Mucosa of stomach (tissue), 1 donor: ENCODE measurements at regions not wholly inside any gene's neighbourhood (a gene's known extent, or its start where the extent isn't known, plus 50 kb on each side); places are given as distances from the start of the nearest gene placed in this dataset.

ENCODE experiments used
- H3K27me3 ChIP-seq: one replicate; pipeline ENCODE4 v1.7.0; 2013; ENCODE audit warnings: mild to moderate bottlenecking, low read length; ENCODE audit not compliant: control insufficient read depth, insufficient read depth
- H3K36me3 ChIP-seq: one replicate; pipeline ENCODE4 v1.7.0; 2013; ENCODE audit warnings: low read length; ENCODE audit not compliant: control insufficient read depth, insufficient read depth
- H3K4me1 ChIP-seq: one replicate; pipeline ENCODE4 v1.7.0; 2013; ENCODE audit warnings: mild to moderate bottlenecking, low read length; ENCODE audit not compliant: control insufficient read depth, insufficient read depth
- H3K4me3 ChIP-seq: one replicate; pipeline ENCODE4 v1.7.0; 2013; ENCODE audit warnings: low read length
- H3K9ac ChIP-seq: one replicate; pipeline ENCODE4 v1.7.0; 2013; ENCODE audit warnings: mild to moderate bottlenecking, low read length, moderate library complexity
- H3K9me3 ChIP-seq: one replicate; pipeline ENCODE4 v1.7.0; 2013; ENCODE audit warnings: mild to moderate bottlenecking, low read length, moderate library complexity; ENCODE audit not compliant: control insufficient read depth
- donor health status: Pancreatic carcinoma.

DNA sequence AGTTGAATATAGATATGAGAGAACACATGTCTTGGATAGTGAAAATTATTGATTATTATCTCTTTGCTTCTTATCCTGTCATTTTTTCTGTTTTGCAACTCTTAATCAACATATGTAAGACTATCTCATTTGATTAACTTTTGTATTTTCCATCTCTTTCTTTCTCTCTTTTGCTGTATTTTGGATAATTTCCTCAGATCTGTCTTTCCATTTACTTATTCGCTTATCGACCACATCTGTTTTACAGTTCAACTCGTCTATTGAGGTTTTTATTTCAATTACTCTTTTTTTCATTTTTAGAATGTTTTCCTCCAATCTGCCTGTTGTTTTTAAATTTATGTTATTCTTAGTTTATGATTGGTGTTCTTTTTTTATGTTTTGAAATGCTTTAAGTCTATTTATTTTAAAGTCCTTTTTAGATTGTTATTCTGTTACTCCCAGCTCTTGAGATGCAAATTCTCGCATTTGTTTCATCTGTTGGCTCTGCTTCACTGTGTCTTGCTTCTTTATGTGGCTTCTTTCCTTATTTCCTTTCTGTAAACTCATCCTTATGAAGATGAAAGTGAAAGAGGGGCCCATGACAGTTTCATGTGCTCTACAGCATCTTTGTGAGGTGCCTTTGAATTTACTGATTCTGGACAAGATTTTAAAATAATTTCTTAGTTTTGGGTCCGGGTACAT lies 87.8 kb upstream of the IRX5 start:
- Histone ChIP-seq H3K36me3 (no peaks in the 10 kb centered on the region), H3K9me3 (no peaks in the 10 kb centered on the region), H3K27me3 (no peaks in the 10 kb centered on the region), H3K4me1 (peaks cover 4% of the 10 kb centered on the region), H3K4me3 (no peak overlapping the region), H3K9ac (no peak overlapping the region)

DNA sequence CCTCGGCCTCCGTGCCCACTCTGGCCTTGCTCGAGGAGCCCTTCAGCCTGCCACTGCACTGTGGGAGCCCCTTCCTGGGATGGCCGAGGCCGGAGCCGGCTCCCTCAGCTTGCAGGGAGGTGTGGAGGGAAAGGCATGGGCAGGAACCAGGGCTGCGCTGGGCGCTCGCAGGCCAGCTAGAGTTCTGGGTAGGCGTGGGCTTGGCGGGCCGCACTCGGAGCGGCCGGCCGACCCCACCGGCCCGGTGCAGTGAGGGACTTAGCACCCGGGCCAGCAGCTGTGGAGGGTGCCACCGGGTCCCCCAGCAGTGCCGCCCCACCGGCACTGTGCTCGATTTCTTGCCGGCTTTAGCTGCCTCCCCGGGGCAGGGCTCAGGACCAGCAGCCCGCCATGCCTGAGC lies 101.0 kb upstream of the IRX5 start:
- Histone ChIP-seq H3K27me3 (no peaks in the 10 kb centered on the region), H3K9ac (no peak overlapping the region), H3K9me3 (no peaks in the 10 kb centered on the region), H3K4me3 (no peak overlapping the region), H3K4me1 (no peaks in the 10 kb centered on the region), H3K36me3 (no peaks in the 10 kb centered on the region)

DNA sequence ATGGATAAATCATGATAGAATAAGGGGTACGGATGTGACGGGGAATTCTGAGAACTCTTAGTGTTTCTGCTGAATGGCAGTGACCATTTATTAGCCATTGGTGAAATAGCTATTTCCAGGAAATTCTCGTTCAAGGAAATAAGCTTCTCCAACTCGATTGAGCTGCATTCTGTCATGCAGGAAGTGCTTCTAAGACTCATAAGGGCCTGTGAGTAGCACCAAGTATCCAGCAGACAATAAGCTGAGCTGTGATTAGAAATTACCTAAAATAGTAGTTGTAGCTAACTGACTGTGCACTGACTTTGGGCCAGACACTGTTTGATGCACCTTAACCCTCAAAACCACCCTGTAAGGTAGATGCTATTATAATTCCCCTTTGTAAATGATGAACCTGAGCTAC lies 107.8 kb upstream of the IRX5 start:
- Histone ChIP-seq H3K9me3 (no peaks in the 10 kb centered on the region), H3K36me3 (no peaks in the 10 kb centered on the region), H3K4me1 (no peaks in the 10 kb centered on the region), H3K9ac (no peak overlapping the region), H3K4me3 (no peak overlapping the region), H3K27me3 (no peaks in the 10 kb centered on the region)

DNA sequence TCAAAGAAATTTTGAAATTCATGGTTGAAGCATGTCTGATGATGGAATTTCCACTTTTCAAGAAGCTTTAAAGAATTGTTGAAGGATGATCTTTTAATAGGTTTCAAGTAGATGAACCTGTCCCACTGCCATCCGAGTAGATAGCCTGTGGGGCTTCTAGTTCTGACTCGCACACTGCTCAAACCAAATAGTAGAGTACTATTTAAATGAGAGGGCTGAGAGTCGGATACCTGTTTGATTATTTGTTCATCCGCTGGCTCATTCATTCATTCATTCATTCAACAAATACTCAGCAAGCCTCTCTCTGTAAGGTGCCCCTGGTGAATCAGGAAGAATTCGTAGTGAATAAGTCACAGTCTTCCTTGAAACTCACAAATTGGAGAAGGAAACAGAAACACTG lies 108.2 kb upstream of the IRX5 start:
- Histone ChIP-seq H3K27me3 (no peaks in the 10 kb centered on the region), H3K9me3 (no peaks in the 10 kb centered on the region), H3K4me1 (no peaks in the 10 kb centered on the region), H3K36me3 (no peaks in the 10 kb centered on the region), H3K9ac (no peak overlapping the region), H3K4me3 (no peak overlapping the region)

DNA sequence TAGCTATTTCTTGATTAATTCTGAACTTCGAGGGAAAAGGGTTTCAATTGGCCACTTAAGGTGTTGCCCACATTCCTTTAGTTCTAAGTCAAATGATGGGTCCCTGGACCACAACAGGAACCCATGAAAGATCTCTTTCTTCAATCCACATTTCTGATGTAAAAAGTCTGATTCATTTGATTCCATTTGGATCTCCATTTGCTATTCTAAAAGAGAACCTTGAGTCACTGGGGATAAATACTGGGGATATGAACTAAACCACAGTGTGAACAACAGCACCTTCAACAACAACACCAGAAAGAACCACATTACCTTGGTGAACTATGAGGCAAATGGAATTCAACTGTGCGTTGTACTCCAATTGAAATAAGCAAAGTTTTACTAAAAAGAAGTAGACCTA lies 108.9 kb upstream of the IRX5 start:
- no peak overlapping the region for H3K9ac ChIP-seq
- H3K4me3 ChIP-seq, result no peak overlapping the region

DNA sequence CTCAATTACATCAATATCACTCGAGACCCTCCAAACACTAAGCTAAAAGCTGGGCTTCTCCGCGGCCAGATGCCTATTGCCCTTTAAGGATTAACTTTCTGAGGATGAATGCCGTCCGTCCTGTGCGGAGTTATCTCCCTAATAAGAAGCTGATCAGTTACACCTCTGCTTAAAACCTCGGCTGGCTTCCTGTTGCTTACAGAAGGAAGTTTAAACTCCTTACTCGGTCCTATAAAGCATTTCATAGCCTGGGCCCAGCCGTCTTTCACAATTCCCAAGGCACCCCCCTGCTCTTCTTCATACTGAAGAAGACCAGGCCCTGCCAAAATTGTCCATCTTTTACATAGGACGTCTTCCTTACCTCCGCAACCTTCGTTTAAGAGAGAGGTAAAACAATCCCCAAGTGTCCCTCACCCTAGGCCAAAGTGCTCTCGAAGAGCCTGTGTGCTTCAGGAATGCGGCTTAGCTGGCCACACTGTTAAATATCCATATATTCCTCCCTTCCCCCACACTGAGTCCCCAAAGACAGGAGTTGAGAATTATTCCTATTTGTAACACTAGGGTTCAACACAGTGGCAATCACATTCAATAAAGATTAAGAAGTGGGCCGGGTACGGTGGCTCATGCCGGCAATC lies 112.6 kb upstream of the IRX5 start:
- no peak overlapping the region for H3K9ac ChIP-seq
- no peaks in the 10 kb centered on the region for H3K9me3 ChIP-seq
- H3K4me1 ChIP-seq, result no peaks in the 10 kb centered on the region
- no peak overlapping the region for H3K4me3 ChIP-seq
- H3K27me3 ChIP-seq, result no peaks in the 10 kb centered on the region
- H3K36me3 ChIP-seq, result no peaks in the 10 kb centered on the region

More for the DNA sequence above, 108.9 kb upstream of the IRX5 start:
- Histone ChIP-seq H3K36me3 (no peaks in the 10 kb centered on the region), H3K9me3 (no peaks in the 10 kb centered on the region), H3K4me1 (no peaks in the 10 kb centered on the region), H3K27me3 (no peaks in the 10 kb centered on the region)

DNA sequence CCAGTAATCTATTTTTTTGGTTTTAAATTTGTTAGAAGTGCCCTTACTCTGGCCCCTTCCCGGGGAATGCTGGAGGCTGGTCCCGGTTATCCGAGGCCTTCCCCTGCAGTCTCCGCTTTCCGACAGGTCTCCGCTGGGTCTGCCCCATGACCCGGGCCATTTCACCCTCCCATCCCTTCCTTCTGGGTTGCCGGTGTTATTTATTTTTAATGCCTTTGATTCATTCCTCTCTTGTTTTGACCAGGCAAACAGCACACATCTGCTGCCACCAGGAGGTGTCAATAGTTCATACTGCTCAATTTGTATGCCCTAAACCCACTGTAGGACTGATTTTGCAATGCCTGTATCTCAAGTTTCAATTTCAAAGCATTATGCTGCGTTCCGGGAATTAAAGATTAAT lies 113.2 kb upstream of the IRX5 start:
- H3K9ac ChIP-seq, result no peak overlapping the region
- H3K4me1 ChIP-seq, result no peaks in the 10 kb centered on the region
- no peak overlapping the region for H3K4me3 ChIP-seq
- no peaks in the 10 kb centered on the region for H3K36me3 ChIP-seq
- no peaks in the 10 kb centered on the region for H3K27me3 ChIP-seq
- no peaks in the 10 kb centered on the region for H3K9me3 ChIP-seq

DNA sequence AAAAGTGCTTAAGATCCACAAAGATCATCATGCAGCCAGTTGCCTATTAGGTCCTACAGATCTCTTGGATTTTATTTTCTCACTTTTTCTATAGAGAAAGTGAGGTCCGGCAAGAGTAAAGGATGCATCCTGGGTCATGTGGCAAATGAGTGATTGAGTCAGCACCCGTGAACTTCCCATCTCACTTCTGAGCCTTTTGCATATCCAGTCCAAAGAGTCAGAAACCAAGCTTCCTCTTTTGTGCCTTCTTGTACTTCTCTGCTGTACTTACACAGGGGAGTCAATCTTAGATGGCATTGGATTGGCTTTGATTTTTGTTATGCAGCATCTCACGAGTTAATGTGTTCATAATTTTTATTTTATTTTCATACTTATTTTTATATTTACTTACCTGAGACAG lies 114.2 kb upstream of the IRX5 start:
- H3K4me3 ChIP-seq, result no peak overlapping the region
- H3K9me3 ChIP-seq, result no peaks in the 10 kb centered on the region
- H3K9ac ChIP-seq, result no peak overlapping the region
- no peaks in the 10 kb centered on the region for H3K36me3 ChIP-seq
- no peaks in the 10 kb centered on the region for H3K4me1 ChIP-seq
- no peaks in the 10 kb centered on the region for H3K27me3 ChIP-seq

DNA sequence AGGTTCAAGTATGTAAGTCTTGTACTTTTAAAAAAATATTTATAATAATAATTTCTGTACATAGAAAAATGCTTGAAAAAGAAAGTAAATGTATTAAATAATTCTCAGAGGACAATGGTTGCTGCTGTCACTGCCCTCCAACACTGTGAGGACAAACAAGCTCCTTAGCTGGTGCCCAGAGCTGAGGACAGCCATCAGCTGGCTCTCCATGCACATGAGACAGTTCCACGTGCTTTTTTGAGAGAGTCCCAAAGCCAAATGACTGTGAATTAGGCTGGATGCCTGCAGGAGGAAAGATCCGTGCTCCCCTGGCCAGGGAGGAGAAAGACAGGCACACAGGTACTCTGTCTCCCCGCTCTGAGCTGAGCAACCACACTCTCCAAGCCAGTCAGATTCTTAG lies 115.5 kb upstream of the IRX5 start:
- Histone ChIP-seq H3K4me1 (no peaks in the 10 kb centered on the region), H3K27me3 (no peaks in the 10 kb centered on the region), H3K4me3 (no peak overlapping the region), H3K9me3 (no peaks in the 10 kb centered on the region), H3K9ac (no peak overlapping the region), H3K36me3 (no peaks in the 10 kb centered on the region)

DNA sequence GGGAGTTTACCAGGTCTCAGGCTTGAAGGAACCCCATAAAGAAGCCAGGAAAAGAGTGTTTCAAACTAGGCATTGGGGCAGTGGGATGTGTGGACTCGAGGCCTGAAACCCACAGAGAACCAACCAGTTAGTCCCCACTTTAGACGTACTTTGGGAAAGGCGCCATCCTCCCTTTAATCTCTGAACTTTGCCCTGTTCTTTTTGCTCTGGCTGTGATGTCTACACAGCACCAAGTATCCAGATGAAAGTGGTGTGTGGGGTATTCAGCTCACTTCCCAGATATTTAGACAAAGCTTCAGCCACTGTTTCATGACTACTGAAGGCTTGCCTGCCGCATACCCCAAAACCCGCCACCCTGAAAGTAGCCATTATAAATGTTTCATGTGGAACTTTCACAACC lies 116.9 kb upstream of the IRX5 start:
- no peak overlapping the region for H3K4me3 ChIP-seq
- no peaks in the 10 kb centered on the region for H3K4me1 ChIP-seq
- no peaks in the 10 kb centered on the region for H3K36me3 ChIP-seq
- H3K27me3 ChIP-seq, result no peaks in the 10 kb centered on the region
- H3K9ac ChIP-seq, result no peak overlapping the region
- H3K9me3 ChIP-seq, result no peaks in the 10 kb centered on the region

DNA sequence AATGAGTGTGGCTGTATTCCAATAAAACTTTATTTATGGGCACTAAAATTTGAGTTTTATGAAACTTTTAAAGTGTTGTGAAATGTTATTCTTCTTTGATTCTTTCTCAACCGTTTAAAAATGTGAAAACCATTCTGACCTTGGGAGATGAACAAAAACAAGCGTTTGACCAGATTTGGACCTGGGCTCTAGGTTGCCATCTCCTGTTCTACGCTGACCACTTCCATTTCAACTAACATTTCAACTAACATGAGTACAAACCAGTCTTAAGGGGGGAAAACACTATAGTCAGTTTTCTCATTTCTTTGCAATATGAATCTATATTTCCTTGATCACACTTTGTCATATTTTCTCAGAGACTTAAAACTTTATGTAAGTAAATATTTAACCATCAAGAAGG lies 118.4 kb upstream of the IRX5 start:
- no peak overlapping the region for H3K4me3 ChIP-seq
- no peaks in the 10 kb centered on the region for H3K27me3 ChIP-seq
- H3K4me1 ChIP-seq, result no peaks in the 10 kb centered on the region
- no peak overlapping the region for H3K9ac ChIP-seq
- H3K36me3 ChIP-seq, result no peaks in the 10 kb centered on the region
- H3K9me3 ChIP-seq, result no peaks in the 10 kb centered on the region

DNA sequence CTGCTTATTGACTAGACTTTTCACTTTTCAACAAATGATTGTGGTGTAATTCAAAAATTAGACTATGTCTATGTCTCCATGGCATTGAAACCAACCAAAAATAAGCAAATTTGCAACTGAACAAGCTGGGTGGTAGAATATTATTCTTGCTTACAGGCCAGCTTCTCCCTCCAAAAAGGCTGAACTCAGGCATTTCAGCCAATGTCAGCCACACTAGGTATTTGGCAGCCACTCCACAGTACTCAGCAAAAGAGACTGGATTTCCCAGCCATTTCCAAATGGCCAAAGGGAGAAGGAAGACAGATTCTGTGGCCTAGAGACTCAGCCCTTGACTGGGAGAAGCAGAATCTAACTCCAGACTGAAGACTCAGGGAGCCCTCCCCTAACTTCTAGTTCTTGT lies 121.8 kb upstream of the IRX5 start:
- Histone ChIP-seq H3K27me3 (no peaks in the 10 kb centered on the region), H3K4me1 (peaks cover 8% of the 10 kb centered on the region)

More for the DNA sequence above, 121.8 kb upstream of the IRX5 start:
- Histone ChIP-seq H3K9me3 (no peaks in the 10 kb centered on the region), H3K9ac (no peak overlapping the region), H3K4me3 (no peak overlapping the region), H3K36me3 (no peaks in the 10 kb centered on the region)
